IMR-90 (cell line): ENCODE measurements at regions not wholly inside any gene's neighbourhood (a gene's known extent, or its start where the extent isn't known, plus 50 kb on each side); places are given as distances from the start of the nearest gene placed in this dataset.

Source experiments
- CEBPB ChIP-seq: IDR thresholded peaks from 2 replicates; pipeline ENCODE4 v1.6.1; 2012; ENCODE audit warnings: low read depth, low read length, improper control_type of control experiment
- CTCF ChIP-seq: conservative IDR thresholded peaks from 2 replicates; pipeline ENCODE4 v1.5.1; 2012; ENCODE audit warnings: mild to moderate bottlenecking, low read depth, low read length, improper control_type of control experiment
- RCOR1 ChIP-seq: IDR thresholded peaks from 2 replicates; pipeline ENCODE4 v1.6.1; 2012; ENCODE audit warnings: mild to moderate bottlenecking, low read length, improper control_type of control experiment; ENCODE audit not compliant: insufficient replicate concordance
- TF ChIP-seq, protein P1 (sequence below): fragments of 150-350 bp; IDR thresholded peaks from 2 replicates; pipeline ENCODE4 v1.6.1; 2017; ENCODE audit warnings: mild to moderate bottlenecking, antibody characterized with exemption, low read length, low read depth

DNA sequence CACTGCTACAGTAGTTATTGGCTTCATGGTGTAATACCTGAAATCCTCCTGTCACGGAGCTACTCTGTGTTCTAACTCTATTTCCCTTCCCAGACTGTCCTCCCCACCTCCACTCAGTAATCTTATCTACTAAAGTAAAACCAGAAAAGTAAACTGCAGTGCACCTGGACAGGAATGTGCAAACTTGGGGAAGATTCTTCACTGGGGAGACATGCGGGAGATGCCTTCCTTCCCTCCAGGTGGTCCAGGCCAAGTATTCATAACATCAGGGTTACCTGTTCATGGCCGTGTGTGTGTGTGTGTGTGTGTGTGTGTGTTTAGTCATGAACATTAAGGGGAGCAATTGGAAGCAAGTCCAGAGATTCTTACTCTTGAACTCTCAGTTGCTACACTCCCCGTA is 84.1 kb downstream of the IFNG start:
- TF ChIP-seq CTCF: no peak
- no peak for TF ChIP-seq CEBPB
- TF ChIP-seq RCOR1: no peak
- TF ChIP-seq, protein P1, sequence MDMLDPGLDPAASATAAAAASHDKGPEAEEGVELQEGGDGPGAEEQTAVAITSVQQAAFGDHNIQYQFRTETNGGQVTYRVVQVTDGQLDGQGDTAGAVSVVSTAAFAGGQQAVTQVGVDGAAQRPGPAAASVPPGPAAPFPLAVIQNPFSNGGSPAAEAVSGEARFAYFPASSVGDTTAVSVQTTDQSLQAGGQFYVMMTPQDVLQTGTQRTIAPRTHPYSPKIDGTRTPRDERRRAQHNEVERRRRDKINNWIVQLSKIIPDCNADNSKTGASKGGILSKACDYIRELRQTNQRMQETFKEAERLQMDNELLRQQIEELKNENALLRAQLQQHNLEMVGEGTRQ: no peak
